GM23338 (cell line): ENCODE measurements at regions not wholly inside any gene's neighbourhood (a gene's known extent, or its start where the extent isn't known, plus 50 kb on each side); places are given as distances from the start of the nearest gene placed in this dataset.

Source experiments
- CREB1 ChIP-seq: fragments of 250-450 bp; sonication (Bioruptor Pico); IDR thresholded peaks from 2 replicates; pipeline ENCODE4 v1.5.0; 2020; ENCODE audit warnings: low read depth, mild to moderate bottlenecking, moderate library complexity
- CTCF ChIP-seq, 2 experiments: fragments of 200-600 bp in 1 of 2; sonication (generic) in 1 of 2; conservative IDR thresholded peaks; 2 replicates each; pipeline versions ENCODE4 v1.5.1 to v1.6.1; 2016 to 2017; ENCODE audit warnings: antibody characterized with exemption in 2 of 2, low read depth in 2 of 2, mild to moderate bottlenecking in 2 of 2, moderate library complexity in 1 of 2
- ETS1 ChIP-seq: IDR thresholded peaks from 2 replicates; pipeline ENCODE4 v1.6.1; 2016; ENCODE audit warnings: antibody characterized with exemption
- EZH2 ChIP-seq: fragments of 200-600 bp; sonication (generic); IDR thresholded peaks from one replicate; pipeline ENCODE4 v1.8.0; 2017; ENCODE audit warnings: antibody characterized with exemption, mild to moderate bottlenecking, low read depth; ENCODE audit not compliant: unreplicated experiment
- EZH2phosphoT487 ChIP-seq: fragments of 200-600 bp; sonication (generic); IDR thresholded peaks from one replicate; pipeline ENCODE4 v1.8.1; 2018; ENCODE audit warnings: antibody characterized with exemption; ENCODE audit not compliant: unreplicated experiment
- JUNB ChIP-seq: IDR thresholded peaks from one replicate; pipeline ENCODE4 v1.6.1; 2016; ENCODE audit warnings: antibody characterized with exemption; ENCODE audit not compliant: unreplicated experiment
- POLR2AphosphoS5 ChIP-seq: IDR thresholded peaks from 2 replicates; pipeline ENCODE4 v1.6.1; 2016; ENCODE audit warnings: antibody characterized with exemption, low read depth
- REST ChIP-seq: IDR thresholded peaks from one replicate; pipeline ENCODE4 v1.6.1; 2018; ENCODE audit warnings: antibody characterized with exemption; ENCODE audit not compliant: unreplicated experiment
- ZNF462 ChIP-seq: fragments of 250-450 bp; sonication (Bioruptor Pico); IDR thresholded peaks from 2 replicates; pipeline ENCODE4 v1.5.0; 2020; ENCODE audit warnings: mild to moderate bottlenecking, moderate library complexity

- TF ChIP-seq CTCF (conservative IDR thresholded peaks at IDR 0.05; ENCODE audit: low read depth in 2 of 2) (no peak), POLR2AphosphoS5 (no peak), EZH2 (no peak), REST (no peak), CREB1 (CRISPR knock-in tag) (no peak), ETS1 (no peak), EZH2phosphoT487 (no peak), JUNB (no peak), ZNF462 (CRISPR knock-in tag) (no peak)
These were observed 160.0 kb downstream of the MINAR1 start for GRCh38 chr15:79592126-79592525.
